ENCODE measurements at regions not wholly inside any gene's neighbourhood (a gene's known extent, or its start where the extent isn't known, plus 50 kb on each side); places are given as distances from the start of the nearest gene placed in this dataset.

- intact Hi-C loops (cut with DNase I; ENCODE audit: low total_unique reads) = no loop called here
- no peak for TF ChIP-seq POLR2A (IDR thresholded peaks at IDR 0.05)
- no peak for TF ChIP-seq CTCF (IDR thresholded peaks at IDR 0.05)
- DNase-seq = no peak
- Histone ChIP-seq H3K27me3 (no peaks in the 10 kb centered on the region), H3K4me3 (no peak overlapping the region), H3K36me3 (ENCODE audit: low read depth, missing control alignments) (no peaks in the 10 kb centered on the region), H3K4me1 (no peaks in the 10 kb centered on the region), H3K27ac (no peak overlapping the region), H3K9me3 (no peaks in the 10 kb centered on the region)
- WGBS, 2 donors = 65 to 80% methylated on average over 1 of the region's 1 CpG
These were observed 130.0 kb downstream of the EHF start for GRCh38 chr11:34750692-34751405.

- H3K27ac ChIP-seq = no peak overlapping the region
- 63 to 69% methylated on average over 8 of the region's 8 CpGs for WGBS, 2 donors
- H3K4me1 ChIP-seq = no peaks in the 10 kb centered on the region
- no peak for DNase-seq
- no peaks in the 10 kb centered on the region for H3K27me3 ChIP-seq
- intact Hi-C loops (cut with DNase I; ENCODE audit: low total_unique reads) = no loop called here
- TF ChIP-seq POLR2A (IDR thresholded peaks at IDR 0.05) (no peak), CTCF (IDR thresholded peaks at IDR 0.05) (no peak)
- no peaks in the 10 kb centered on the region for H3K36me3 ChIP-seq (ENCODE audit: low read depth, missing control alignments)
- H3K4me3 ChIP-seq = no peak overlapping the region
- H3K9me3 ChIP-seq = no peaks in the 10 kb centered on the region
These were observed 129.1 kb downstream of the EHF start for GRCh38 chr11:34749666-34750659.

- no peaks in the 10 kb centered on the region for H3K27me3 ChIP-seq
- H3K9me3 ChIP-seq = no peaks in the 10 kb centered on the region
- H3K4me3 ChIP-seq = no peak overlapping the region
- no peaks in the 10 kb centered on the region for H3K36me3 ChIP-seq (ENCODE audit: low read depth, missing control alignments)
- no peak overlapping the region for H3K27ac ChIP-seq
- 90 to 97% methylated on average over 3 of the region's 3 CpGs for whole genome bisulfite sequencing, 2 donors
- TF ChIP-seq POLR2A (IDR thresholded peaks at IDR 0.05) (no peak), CTCF (IDR thresholded peaks at IDR 0.05) (no peak)
- no peaks in the 10 kb centered on the region for H3K4me1 ChIP-seq
- intact Hi-C loops (cut with DNase I; ENCODE audit: low total_unique reads) = no loop called here
- no peak for DNase-seq
These were observed 127.1 kb downstream of the EHF start for GRCh38 chr11:34748036-34748435.

- no peak overlapping the region for H3K4me3 ChIP-seq
- no peaks in the 10 kb centered on the region for H3K9me3 ChIP-seq
- no peaks in the 10 kb centered on the region for H3K36me3 ChIP-seq (ENCODE audit: low read depth, missing control alignments)
- DNase-seq = no peak
- intact Hi-C loops (cut with DNase I; ENCODE audit: low total_unique reads) = no loop called here
- H3K27me3 ChIP-seq = no peaks in the 10 kb centered on the region
- no peaks in the 10 kb centered on the region for H3K4me1 ChIP-seq
- H3K27ac ChIP-seq = no peak overlapping the region
- TF ChIP-seq POLR2A (IDR thresholded peaks at IDR 0.05) (no peak), CTCF (IDR thresholded peaks at IDR 0.05) (no peak)
- 54 to 55% methylated on average over 3 of the region's 3 CpGs for WGBS, 2 donors
These were observed 126.4 kb downstream of the EHF start for GRCh38 chr11:34747251-34747650.

Data from testis (tissue), 2 donors.